ENCODE measurements at regions not wholly inside any gene's neighbourhood (a gene's known extent, or its start where the extent isn't known, plus 50 kb on each side); places are given as distances from the start of the nearest gene placed in this dataset.

DNA sequence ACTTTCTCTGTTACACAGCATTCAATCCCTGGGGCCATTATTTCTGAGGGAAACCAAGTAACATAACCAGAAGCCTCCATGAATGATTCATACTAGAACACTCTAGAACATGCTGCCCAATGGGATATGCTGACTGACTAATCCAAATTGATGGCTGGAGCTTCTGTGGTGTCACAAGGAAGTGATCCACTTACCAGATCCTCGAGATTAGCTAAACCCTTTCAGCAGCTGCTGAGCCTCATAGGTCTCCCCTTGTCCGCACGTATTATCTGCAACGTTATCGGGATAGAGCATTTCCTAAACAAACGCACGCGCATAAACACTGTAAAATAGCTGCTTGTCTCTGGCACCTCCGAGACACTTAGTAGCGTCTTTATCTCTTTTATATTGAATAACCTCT lies 61.2 kb upstream of the PROK2 start:
- TF ChIP-seq ZC3H11A (IDR thresholded peaks at IDR 0.05): no peak
- TF ChIP-seq, protein P1, sequence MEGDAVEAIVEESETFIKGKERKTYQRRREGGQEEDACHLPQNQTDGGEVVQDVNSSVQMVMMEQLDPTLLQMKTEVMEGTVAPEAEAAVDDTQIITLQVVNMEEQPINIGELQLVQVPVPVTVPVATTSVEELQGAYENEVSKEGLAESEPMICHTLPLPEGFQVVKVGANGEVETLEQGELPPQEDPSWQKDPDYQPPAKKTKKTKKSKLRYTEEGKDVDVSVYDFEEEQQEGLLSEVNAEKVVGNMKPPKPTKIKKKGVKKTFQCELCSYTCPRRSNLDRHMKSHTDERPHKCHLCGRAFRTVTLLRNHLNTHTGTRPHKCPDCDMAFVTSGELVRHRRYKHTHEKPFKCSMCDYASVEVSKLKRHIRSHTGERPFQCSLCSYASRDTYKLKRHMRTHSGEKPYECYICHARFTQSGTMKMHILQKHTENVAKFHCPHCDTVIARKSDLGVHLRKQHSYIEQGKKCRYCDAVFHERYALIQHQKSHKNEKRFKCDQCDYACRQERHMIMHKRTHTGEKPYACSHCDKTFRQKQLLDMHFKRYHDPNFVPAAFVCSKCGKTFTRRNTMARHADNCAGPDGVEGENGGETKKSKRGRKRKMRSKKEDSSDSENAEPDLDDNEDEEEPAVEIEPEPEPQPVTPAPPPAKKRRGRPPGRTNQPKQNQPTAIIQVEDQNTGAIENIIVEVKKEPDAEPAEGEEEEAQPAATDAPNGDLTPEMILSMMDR (IDR thresholded peaks at IDR 0.05): no peak
- TF ChIP-seq CHD2 (IDR thresholded peaks at IDR 0.05; ENCODE audit: low read length, partially characterized antibody): no peak
- no peak for TF ChIP-seq RAD21 (conservative IDR thresholded peaks at IDR 0.05 in 1 of 2, IDR thresholded peaks at IDR 0.05 in 1 of 2)
- TF ChIP-seq HDAC2 (IDR thresholded peaks at IDR 0.05): no peak
- TF ChIP-seq CEBPB (IDR thresholded peaks at IDR 0.05): no peak
- no peak for TF ChIP-seq EP300 (IDR thresholded peaks at IDR 0.05)
- no peak for TF ChIP-seq RNF2 (IDR thresholded peaks at IDR 0.05; ENCODE audit: borderline replicate concordance, low read depth)
